GM18498 (cell line): ENCODE measurements at regions not wholly inside any gene's neighbourhood (a gene's known extent, or its start where the extent isn't known, plus 50 kb on each side); places are given as distances from the start of the nearest gene placed in this dataset.
A peak's percentile ranks its signal among the peaks of the same experiment; 100 is the strongest.
"Not testable (repeated sequence)": the region's sequence is repeated elsewhere in the genome, so short reads cannot be mapped to it uniquely, and the experiment has no call there.

ENCODE experiments used
- ATAC-seq: cut with Tn5 transposase; IDR thresholded peaks from one replicate; pipeline ENCODE4 v1.9.1; 2021; ENCODE audit warnings: mild to moderate bottlenecking, moderate library complexity; ENCODE audit not compliant: unreplicated experiment

DNA sequence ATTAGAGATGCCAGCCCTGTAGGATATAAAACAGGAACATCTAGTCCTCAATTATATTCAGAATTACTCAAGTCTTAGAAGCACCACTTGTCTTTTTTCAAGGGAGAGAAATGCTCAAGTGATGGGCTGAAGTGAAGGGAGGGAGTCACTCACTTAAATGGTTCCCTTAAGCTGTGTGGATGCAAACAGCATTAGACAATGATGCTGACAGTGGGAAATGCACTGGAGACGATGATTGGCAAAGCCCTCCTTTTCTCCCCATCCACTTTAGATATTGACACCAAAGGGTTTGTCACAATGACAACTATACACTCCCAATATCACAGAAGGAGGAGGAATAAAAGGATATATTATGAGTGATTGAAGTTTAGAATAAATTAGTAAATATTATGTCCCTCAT lies 491.4 kb upstream of the SMIM31 start:
- ATAC-seq: not testable (repeated sequence)

GRCh38 chr4:164277414-164277813 lies 476.5 kb upstream of the SMIM31 start:
- not testable (repeated sequence) for ATAC-seq

DNA sequence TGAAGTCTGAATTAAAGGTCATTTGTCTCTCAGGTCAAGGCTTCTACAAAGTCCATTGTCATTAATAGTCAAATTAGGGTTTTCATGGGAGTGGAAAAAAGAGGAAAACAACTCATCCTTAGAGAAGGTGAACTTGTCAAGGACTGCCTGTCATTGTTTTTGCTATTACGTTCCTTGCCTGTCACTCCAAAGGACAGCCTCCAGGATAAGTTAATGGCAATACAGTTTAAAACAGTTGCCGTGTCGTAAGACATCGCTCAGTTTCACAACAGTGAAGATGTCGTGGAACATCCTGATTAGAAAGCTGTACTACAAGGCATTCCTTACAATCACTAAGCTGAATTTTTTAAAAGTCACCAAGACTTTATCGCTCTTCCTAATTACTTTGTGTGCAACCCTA lies 466.8 kb upstream of the SMIM31 start:
- no peak for ATAC-seq

- ATAC-seq: no peak
Observed at GRCh38 chr4:164288578-164288977, 465.4 kb upstream of the SMIM31 start.

DNA sequence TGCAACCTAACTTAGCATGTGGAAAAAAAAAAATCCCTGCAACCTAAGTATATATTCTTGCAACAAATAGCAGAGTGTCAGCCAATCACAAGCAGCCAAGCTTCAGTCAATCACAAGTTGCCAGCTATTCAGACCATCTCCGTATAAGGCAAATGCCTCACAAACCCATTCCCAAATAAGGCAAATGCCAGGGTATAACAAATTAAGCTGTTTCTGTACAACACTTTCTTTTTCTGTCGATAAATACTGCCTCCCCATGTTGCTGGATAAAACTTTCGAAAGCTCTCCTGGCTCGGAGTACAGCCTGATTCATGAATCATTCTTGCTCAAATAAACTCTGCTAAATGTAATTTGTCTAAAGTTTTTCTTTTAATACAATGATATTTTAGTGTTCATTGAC lies 460.7 kb upstream of the SMIM31 start:
- no peak for ATAC-seq

- no peak for ATAC-seq
Observed at GRCh38 chr4:164293743-164294142, 460.2 kb upstream of the SMIM31 start.

GRCh38 chr4:164301430-164301829 lies 452.5 kb upstream of the SMIM31 start:
- ATAC-seq: no peak

- ATAC-seq: no peak
Observed at GRCh38 chr4:164304101-164304639, 449.8 kb upstream of the SMIM31 start.

GRCh38 chr4:164304861-164305260 lies 449.1 kb upstream of the SMIM31 start:
- ATAC-seq: no peak

- ATAC-seq: no peak
Observed at GRCh38 chr4:164307262-164307661, 446.7 kb upstream of the SMIM31 start.

DNA sequence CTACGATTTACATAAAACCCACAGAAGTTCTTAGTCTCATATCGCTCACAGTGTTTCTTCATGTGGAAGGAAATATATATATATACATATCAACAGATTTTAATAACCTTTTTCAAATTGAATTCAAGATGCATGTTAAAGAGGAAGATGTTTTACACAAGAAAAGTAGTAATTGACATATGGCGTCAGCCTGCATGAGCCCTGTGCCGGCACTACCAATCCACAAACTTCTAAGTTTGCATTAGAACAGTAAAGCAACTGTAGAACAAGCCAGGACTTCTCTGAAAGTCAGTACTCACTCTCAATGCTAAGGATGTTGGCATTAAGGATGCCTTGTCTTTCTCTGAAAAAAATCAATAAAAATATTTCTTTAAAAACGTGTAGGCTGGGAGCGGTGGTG lies 441.3 kb upstream of the SMIM31 start:
- ATAC-seq: no peak

DNA sequence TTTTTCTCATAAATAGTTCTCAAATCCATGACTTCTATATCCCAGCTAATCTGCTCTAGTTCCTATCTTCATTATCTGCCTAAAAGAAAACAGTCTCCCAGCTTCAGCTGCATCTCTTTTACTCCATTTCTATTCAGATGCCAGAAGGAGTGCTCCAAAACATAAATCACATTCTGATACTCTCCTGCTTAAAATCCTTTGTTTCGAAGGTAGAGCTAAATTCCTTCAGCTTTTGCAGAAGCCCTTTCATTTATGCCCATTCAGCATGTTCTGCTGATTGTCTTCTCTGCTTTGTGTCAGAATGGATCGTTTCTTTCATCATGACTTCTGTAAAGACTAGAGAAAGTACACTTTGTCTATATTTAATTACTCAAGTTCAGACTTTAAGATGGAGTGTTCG lies 440.1 kb upstream of the SMIM31 start:
- ATAC-seq: no peak

GRCh38 chr4:164318350-164318749 lies 435.6 kb upstream of the SMIM31 start:
- no peak for ATAC-seq

GRCh38 chr4:164319688-164320087 lies 434.2 kb upstream of the SMIM31 start:
- ATAC-seq: no peak

DNA sequence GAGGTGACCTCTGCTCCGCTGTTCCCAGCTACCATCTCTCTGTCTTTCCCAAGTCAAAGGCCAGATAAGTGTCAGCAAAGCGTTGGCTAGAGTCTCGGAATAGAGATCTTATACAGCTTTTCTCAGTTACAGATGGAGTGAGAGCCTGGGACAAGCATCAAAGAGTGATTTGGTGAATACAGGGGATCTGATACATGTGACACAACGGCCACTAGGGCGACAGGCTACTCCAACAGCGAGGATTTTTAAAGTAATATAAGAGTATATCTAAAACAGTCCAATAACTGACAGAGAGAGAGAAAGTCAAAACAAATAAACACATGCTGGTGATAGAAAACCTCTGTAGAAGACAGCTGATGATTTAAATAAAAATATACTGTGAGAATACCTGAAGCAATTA lies 433.1 kb upstream of the SMIM31 start:
- ATAC-seq: no peak

DNA sequence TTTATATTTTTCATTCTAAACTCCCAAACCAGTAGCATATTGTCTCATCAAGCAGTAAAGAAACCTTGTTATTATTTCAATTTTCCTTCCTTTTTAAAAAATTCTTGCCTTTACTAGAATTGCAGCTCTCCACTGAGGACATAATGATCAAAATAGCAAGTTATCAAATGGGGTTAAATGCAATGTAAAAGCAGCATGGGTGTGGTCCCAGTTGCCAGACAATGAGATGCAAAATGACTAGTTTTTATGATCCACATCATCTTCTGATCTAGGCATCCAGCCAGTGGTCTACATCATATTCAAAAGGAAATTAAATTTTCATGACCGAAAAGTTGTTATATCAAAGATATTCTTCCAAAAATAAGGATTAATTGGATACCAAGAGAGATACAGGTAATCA lies 427.9 kb upstream of the SMIM31 start:
- ATAC-seq: no peak

- ATAC-seq: no peak
Observed at GRCh38 chr4:164337219-164337944, 416.5 kb upstream of the SMIM31 start.

DNA sequence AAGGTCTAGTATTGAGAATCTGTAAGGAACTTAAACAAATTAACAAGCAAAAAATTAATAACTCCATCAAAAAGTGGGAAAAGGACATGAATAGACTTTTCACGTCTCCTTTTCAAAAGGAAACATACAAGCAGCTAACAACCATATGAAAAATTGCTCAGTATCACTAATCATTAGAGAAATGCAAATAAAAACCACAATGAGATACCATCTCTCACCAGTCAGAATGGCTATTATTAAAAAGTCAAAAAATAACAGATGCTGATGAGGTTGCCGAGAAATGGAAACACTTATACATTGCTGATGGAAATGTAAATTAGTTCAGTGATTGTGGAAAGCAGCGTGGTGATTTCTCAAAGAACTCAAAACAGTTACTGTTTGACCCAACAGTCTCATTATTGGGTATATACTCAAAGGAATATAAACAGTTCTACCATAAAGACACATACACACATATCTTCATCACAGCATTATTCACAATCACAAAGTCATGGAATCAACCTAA lies 410.4 kb upstream of the SMIM31 start:
- ATAC-seq: no peak

GRCh38 chr4:164345756-164346155 lies 408.2 kb upstream of the SMIM31 start:
- ATAC-seq: no peak

- ATAC-seq: no peak
Observed at GRCh38 chr4:164350061-164350460, 403.9 kb upstream of the SMIM31 start.

- ATAC-seq: not testable (repeated sequence)
Observed at GRCh38 chr4:164350716-164351115, 403.2 kb upstream of the SMIM31 start.

DNA sequence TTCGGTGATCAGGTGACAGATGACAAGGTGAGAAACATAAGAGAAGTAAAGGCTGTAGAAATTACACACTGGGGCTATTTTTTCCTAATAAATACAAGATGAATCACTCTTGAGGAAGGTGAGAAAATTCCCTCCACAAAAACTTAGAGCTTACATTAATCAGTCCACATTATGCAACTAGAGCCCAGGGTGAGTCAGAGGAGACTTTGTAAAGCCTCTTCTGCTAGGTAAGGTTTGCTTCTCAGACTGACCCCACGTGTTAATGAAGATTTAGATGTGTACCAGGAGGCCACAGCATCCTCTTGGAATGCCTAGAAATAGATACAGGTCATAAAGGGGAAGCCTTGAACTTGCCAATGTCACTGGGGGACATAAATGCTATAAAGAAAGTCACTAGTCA lies 396.0 kb upstream of the SMIM31 start:
- ATAC-seq: peak; percentile 44

- peak; percentile 51 for ATAC-seq
Observed at GRCh38 chr4:164358400-164358799, 395.5 kb upstream of the SMIM31 start.
